Stimulated activated CD4-positive, alpha-beta T cell treated with anti-CD3 and anti-CD28 coated beads, Interleukin-4, amount 100 ng/mL, for 4 hours (primary cell): ENCODE measurements at regions not wholly inside any gene's neighbourhood (a gene's known extent, or its start where the extent isn't known, plus 50 kb on each side); places are given as distances from the start of the nearest gene placed in this dataset.

Source experiments
- DNase-seq, 2 experiments: peaks; one replicate each; pipeline ENCODE4 v3.0.0-alpha.2; 2020

GRCh38 chr20:20933142-20933958 lies 172.8 kb downstream of the LINC00237 start:
- no peak for DNase-seq

GRCh38 chr20:20932156-20932555 lies 174.0 kb downstream of the LINC00237 start:
- no peak for DNase-seq

- DNase-seq = no peak
Observed at GRCh38 chr20:20931632-20932031, 174.5 kb downstream of the LINC00237 start.

GRCh38 chr20:20931024-20931423 lies 175.1 kb downstream of the LINC00237 start:
- no peak for DNase-seq

GRCh38 chr20:20930500-20930899 lies 175.7 kb downstream of the LINC00237 start:
- no peak for DNase-seq

GRCh38 chr20:20929341-20929740 lies 176.8 kb downstream of the LINC00237 start:
- DNase-seq = no peak

GRCh38 chr20:20926222-20926905 lies 179.8 kb downstream of the LINC00237 start:
- no peak for DNase-seq

GRCh38 chr20:20920433-20920832 lies 185.7 kb downstream of the LINC00237 start:
- DNase-seq = no peak

GRCh38 chr20:20915844-20916243 lies 190.3 kb downstream of the LINC00237 start:
- no peak for DNase-seq

- DNase-seq = no peak
Observed at GRCh38 chr20:20904501-20904831, 192.0 kb upstream of the RALGAPA2 start.

GRCh38 chr20:20903773-20904500 lies 191.5 kb upstream of the RALGAPA2 start:
- DNase-seq = no peak

- no peak for DNase-seq
Observed at GRCh38 chr20:20897922-20898321, 185.5 kb upstream of the RALGAPA2 start.

GRCh38 chr20:20897145-20897544 lies 184.7 kb upstream of the RALGAPA2 start:
- DNase-seq = no peak

GRCh38 chr20:20896606-20897005 lies 184.2 kb upstream of the RALGAPA2 start:
- no peak for DNase-seq

GRCh38 chr20:20895537-20895936 lies 183.1 kb upstream of the RALGAPA2 start:
- DNase-seq = no peak

GRCh38 chr20:20894753-20895152 lies 182.3 kb upstream of the RALGAPA2 start:
- no peak for DNase-seq

GRCh38 chr20:20894280-20894679 lies 181.8 kb upstream of the RALGAPA2 start:
- DNase-seq = no peak

GRCh38 chr20:20892328-20892727 lies 179.9 kb upstream of the RALGAPA2 start:
- DNase-seq = no peak

- no peak for DNase-seq
Observed at GRCh38 chr20:20890751-20891150, 178.3 kb upstream of the RALGAPA2 start.

GRCh38 chr20:20888936-20889335 lies 176.5 kb upstream of the RALGAPA2 start:
- DNase-seq = no peak

GRCh38 chr20:20888266-20888656 lies 175.8 kb upstream of the RALGAPA2 start:
- DNase-seq = no peak

- DNase-seq = no peak
Observed at GRCh38 chr20:20887593-20888265, 175.3 kb upstream of the RALGAPA2 start.

- no peak for DNase-seq
Observed at GRCh38 chr20:20881808-20882207, 169.4 kb upstream of the RALGAPA2 start.
